ENCODE measurements at regions not wholly inside any gene's neighbourhood (a gene's known extent, or its start where the extent isn't known, plus 50 kb on each side); places are given as distances from the start of the nearest gene placed in this dataset.

DNA sequence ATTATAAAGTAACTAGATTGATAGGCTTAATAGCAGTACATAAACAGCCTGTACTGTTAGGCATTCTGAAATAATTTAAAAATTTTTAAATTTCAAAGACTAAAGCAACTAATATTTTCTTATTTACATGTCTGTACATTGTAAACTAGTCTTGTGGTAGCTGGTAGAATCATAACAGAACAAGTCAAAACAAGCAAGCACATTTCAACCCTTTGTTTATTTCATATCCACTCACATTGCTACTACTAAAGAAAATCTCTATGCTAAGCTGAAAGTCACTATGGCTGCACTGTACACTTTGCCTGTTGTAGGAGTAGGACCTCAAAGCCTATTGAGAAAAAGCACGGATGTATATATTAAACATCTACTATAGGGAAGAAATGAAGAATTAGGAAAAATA, 738.2 kb upstream of the ADGRL4 start:
- no peak for TF ChIP-seq SUZ12 (IDR thresholded peaks at IDR 0.05; ENCODE audit: extremely low read depth, insufficient read depth, insufficient read length)
- no peak for TF ChIP-seq YY1 (IDR thresholded peaks at IDR 0.05; ENCODE audit: insufficient read depth, insufficient read length)
